ENCODE measurements at regions not wholly inside any gene's neighbourhood (a gene's known extent, or its start where the extent isn't known, plus 50 kb on each side); places are given as distances from the start of the nearest gene placed in this dataset.

- H3K27me3 ChIP-seq (replicated peaks in 1 of 2; ENCODE audit: control insufficient read depth in 2 of 2, insufficient read depth in 2 of 2, low read length in 1 of 2): no peaks in the 10 kb centered on the region; a peak in 1 of 4 replicates
- H4K20me1 ChIP-seq (ENCODE audit: control insufficient read depth, insufficient read depth): no peaks in the 10 kb centered on the region
- no peak overlapping the region for H2AFZ ChIP-seq (ENCODE audit: control insufficient read depth, low read depth, low read length)
- H3K4me3 ChIP-seq: no peak overlapping the region
- RAD21 ChIA-PET (ENCODE audit: unreplicated experiment): interaction anchor here (0.8 to 1.6 kb wide), 2 partner anchors 51 to 123 kb away, joined by 3 to 7 read pairs; no protein-coding TSS in a partner anchor
- POLR2A ChIA-PET: no interaction called here
- FAIRE-seq (no peak), ATAC-seq (no peak), DNase-seq (ENCODE audit: low read depth, low spot score) (no peak)
- peaks cover 2% of the 10 kb centered on the region; the same call in 2 of the 3 replicates for H3K9me3 ChIP-seq (replicated peaks; ENCODE audit: control insufficient read depth, insufficient read depth, low read length)
- in situ Hi-C loops (cut with MboI) (no loop called here), intact Hi-C loops (cut with micrococcal nuclease; ENCODE audit: unreplicated experiment) (loop anchor here (5.0 kb wide), 2 partner anchors 53 to 273 kb away; no protein-coding TSS in a partner anchor)
- WGBS (ENCODE audit: insufficient coverage, insufficient replicate concordance, low lambda C conversion rate, missing lambda C conversion rate): 81% methylated on average over 6 of the region's 6 CpGs
- SMC1A ChIA-PET (ENCODE audit: uncharacterized antibody, unreplicated experiment): interaction anchor here (0.8 to 6.5 kb wide), 6 partner anchors 28 to 123 kb away, joined by 3 to 43 read pairs (median 4); no protein-coding TSS in a partner anchor
- no TSS peak for BruUV-seq (replicated peaks)
- H3K79me2 ChIP-seq (ENCODE audit: control insufficient read depth, insufficient read depth, low read length): no peaks in the 10 kb centered on the region
- no peak overlapping the region for H3K27ac ChIP-seq (ENCODE audit: control insufficient read depth, insufficient read depth)
- peaks cover 23% of the 10 kb centered on the region for H3K4me1 ChIP-seq (ENCODE audit: control insufficient read depth, insufficient read depth, low read length)
- no peak overlapping the region for H3K9ac ChIP-seq (ENCODE audit: control insufficient read depth, insufficient read depth, low read length)
- H3K4me2 ChIP-seq (ENCODE audit: control insufficient read depth, insufficient read depth): peak overlapping the region; percentile 44; the same call in 1 of the 2 replicates
- CTCF ChIA-PET: interaction anchor here (0.6 to 1.5 kb wide), 5 partner anchors 21 to 860 kb away, joined by 3 to 4 read pairs (median 4); no protein-coding TSS in a partner anchor
- no peaks in the 10 kb centered on the region for H3K36me3 ChIP-seq (ENCODE audit: control insufficient read depth in 2 of 2, insufficient read depth in 2 of 2, low read length in 1 of 2)
- no peak for TF ChIP-seq TAF1 (IDR thresholded peaks at IDR 0.05; ENCODE audit: borderline replicate concordance, low read depth, low read length)
- TF ChIP-seq IRF5 (IDR thresholded peaks at IDR 0.05; ENCODE audit: borderline replicate concordance): no peak
- TF ChIP-seq ZBTB40 (IDR thresholded peaks at IDR 0.05; ENCODE audit: borderline replicate concordance): no peak
- TF ChIP-seq NRF1 (conservative IDR thresholded peaks at IDR 0.05; ENCODE audit: low read depth, low read length): no peak
- TF ChIP-seq ZNF687 (IDR thresholded peaks at IDR 0.05): no peak
- no peak for TF ChIP-seq YY1 (IDR thresholded peaks at IDR 0.05; ENCODE audit: low read depth, low read length)
- TF ChIP-seq ETV6 (conservative IDR thresholded peaks at IDR 0.05 in 1 of 2, IDR thresholded peaks at IDR 0.05 in 1 of 2; ENCODE audit: borderline replicate concordance in 1 of 2, low read depth in 1 of 2): no peak
- TF ChIP-seq BMI1 (IDR thresholded peaks at IDR 0.05; ENCODE audit: borderline replicate concordance): no peak
- no peak for TF ChIP-seq SMARCA5 (IDR thresholded peaks at IDR 0.05)
- TF ChIP-seq FOXK2 (IDR thresholded peaks at IDR 0.05): no peak
- no peak for TF ChIP-seq CBX5 (IDR thresholded peaks at IDR 0.05; ENCODE audit: low read depth)
- no peak for TF ChIP-seq E2F4 (IDR thresholded peaks at IDR 0.05; ENCODE audit: low read depth, low read length)
- no peak for TF ChIP-seq EZH2 (IDR thresholded peaks at IDR 0.05; ENCODE audit: borderline replicate concordance, control insufficient read depth, low read depth, low read length)
- TF ChIP-seq NFXL1 (IDR thresholded peaks at IDR 0.05; ENCODE audit: borderline replicate concordance): no peak
Observed at GRCh38 chr6:150690681-150691080, 91.0 kb downstream of the PLEKHG1 start.

Measured in GM12878 (cell line).